HEK293 (cell line): ENCODE measurements at regions not wholly inside any gene's neighbourhood (a gene's known extent, or its start where the extent isn't known, plus 50 kb on each side); places are given as distances from the start of the nearest gene placed in this dataset.

Experiments
- BCL11A ChIP-seq: fragments of 450-650 bp; formaldehyde crosslinking; IDR thresholded peaks from 2 replicates; pipeline ENCODE4 v1.5.1; 2016; ENCODE audit warnings: low read depth, missing biosample characterization, missing genetic modification characterization
- CTCF ChIP-seq: fragments of 450-650 bp; formaldehyde crosslinking; IDR thresholded peaks from 2 replicates; pipeline ENCODE4 v1.5.1; 2016; ENCODE audit warnings: missing biosample characterization, missing genetic modification characterization
- EGR2 ChIP-seq: fragments of 450-650 bp; formaldehyde crosslinking; IDR thresholded peaks from 2 replicates; pipeline ENCODE4 v1.5.1; 2016; ENCODE audit warnings: low read depth, missing biosample characterization, missing genetic modification characterization
- KLF1 ChIP-seq: fragments of 450-650 bp; formaldehyde crosslinking; IDR thresholded peaks from 2 replicates; pipeline ENCODE4 v1.5.1; 2016; ENCODE audit warnings: missing biosample characterization, missing genetic modification characterization
- PATZ1 ChIP-seq: fragments of 450-650 bp; formaldehyde crosslinking; IDR thresholded peaks from 2 replicates; pipeline ENCODE4 v1.5.1; 2016; ENCODE audit warnings: missing biosample characterization, missing genetic modification characterization
- TRIM28 ChIP-seq: IDR thresholded peaks from 2 replicates; pipeline ENCODE4 v1.6.1; 2011; ENCODE audit warnings: low read length, control low read depth, borderline replicate concordance
- ZBTB49 ChIP-seq: fragments of 450-650 bp; formaldehyde crosslinking; IDR thresholded peaks from 2 replicates; pipeline ENCODE4 v1.5.1; 2016; ENCODE audit warnings: missing biosample characterization, missing genetic modification characterization, low read depth
- ZNF138 ChIP-seq: fragments of 450-650 bp; formaldehyde crosslinking; IDR thresholded peaks from 2 replicates; pipeline ENCODE4 v1.5.1; 2016; ENCODE audit warnings: missing biosample characterization, missing genetic modification characterization, borderline replicate concordance
- ZNF324 ChIP-seq: fragments of 450-650 bp; formaldehyde crosslinking; IDR thresholded peaks from 2 replicates; pipeline ENCODE4 v1.5.1; 2016; ENCODE audit warnings: missing biosample characterization, missing genetic modification characterization
- ZNF362 ChIP-seq: fragments of 450-650 bp; formaldehyde crosslinking; IDR thresholded peaks from 2 replicates; pipeline ENCODE4 v1.5.1; 2016; ENCODE audit warnings: missing biosample characterization, missing genetic modification characterization
- ZNF510 ChIP-seq: fragments of 450-650 bp; formaldehyde crosslinking; IDR thresholded peaks from 2 replicates; pipeline ENCODE4 v1.5.1; 2018; ENCODE audit warnings: mild to moderate bottlenecking, missing genetic modification characterization, missing biosample characterization; ENCODE audit not compliant: insufficient replicate concordance
- ZNF629 ChIP-seq: fragments of 450-650 bp; formaldehyde crosslinking; IDR thresholded peaks from 2 replicates; pipeline ENCODE4 v1.5.1; 2017; ENCODE audit warnings: missing biosample characterization, missing genetic modification characterization
- ZNF707 ChIP-seq: fragments of 450-650 bp; formaldehyde crosslinking; IDR thresholded peaks from 2 replicates; pipeline ENCODE4 v1.5.1; 2016; ENCODE audit warnings: missing biosample characterization, missing genetic modification characterization
- ZNF777 ChIP-seq: fragments of 450-650 bp; formaldehyde crosslinking; IDR thresholded peaks from 2 replicates; pipeline ENCODE4 v1.5.1; 2017; ENCODE audit warnings: missing biosample characterization, missing genetic modification characterization, borderline replicate concordance

- TF ChIP-seq CTCF (tag by site-specific recombination) = no peak
- TF ChIP-seq ZNF510 = no peak
- no peak for TF ChIP-seq TRIM28
- TF ChIP-seq PATZ1 (tag by site-specific recombination) = no peak
- no peak for TF ChIP-seq ZNF629
- no peak for TF ChIP-seq ZNF707 (tag by site-specific recombination)
- no peak for TF ChIP-seq ZNF138 (tag by site-specific recombination)
- no peak for TF ChIP-seq ZBTB49 (tag by site-specific recombination)
- TF ChIP-seq BCL11A = no peak
- TF ChIP-seq EGR2 (tag by site-specific recombination) = no peak
- no peak for TF ChIP-seq ZNF362
- no peak for TF ChIP-seq KLF1 (tag by site-specific recombination)
- TF ChIP-seq ZNF777 (tag by site-specific recombination) = no peak
- TF ChIP-seq ZNF324 (tag by site-specific recombination) = no peak
These were observed 79.9 kb upstream of the UBAC2 start for GRCh38 chr13:99120751-99121150.
